Heart left ventricle (tissue), 16 donors: ENCODE measurements at regions not wholly inside any gene's neighbourhood (a gene's known extent, or its start where the extent isn't known, plus 50 kb on each side); places are given as distances from the start of the nearest gene placed in this dataset.
A peak's percentile ranks its signal among the peaks of the same experiment; 100 is the strongest.

Experiments used
- ATAC-seq, 4 donors: fragments of 200-7000 bp; cut with Tn5 transposase; one replicate each; pipeline ENCODE4 v1.9.1; 2020 to 2022; ENCODE audit warnings: moderate library complexity in 4 of 4, mild to moderate bottlenecking in 3 of 4, moderate number of reproducible peaks in 1 of 4
- DNase-seq, 5 donors: peaks; one replicate each; pipeline ENCODE4 v3.0.0-alpha.2; 2020
- H3K27ac ChIP-seq, 12 donors: fragments of 200-600 bp; sonication (generic) in 4 of 12; one replicate each; pipeline versions ENCODE4 v1.5.0 to v1.8.0; 2016 to 2022; ENCODE audit warnings: mild to moderate bottlenecking in 2 of 12
- H3K27me3 ChIP-seq, 9 donors: fragments of 200-600 bp; sonication (generic) in 2 of 9; one replicate each; pipeline versions ENCODE4 v1.5.1 to v1.8.0; 2016 to 2022; ENCODE audit warnings: mild to moderate bottlenecking in 3 of 9
- H3K36me3 ChIP-seq, 9 donors: fragments of 200-600 bp; sonication (generic) in 2 of 9; one replicate each; pipeline versions ENCODE4 v1.5.0 to v1.8.0; 2018 to 2022; ENCODE audit warnings: mild to moderate bottlenecking in 2 of 9
- H3K4me1 ChIP-seq, 12 donors: fragments of 200-600 bp; sonication (generic) in 4 of 12; one replicate each; pipeline versions ENCODE4 v1.5.0 to v1.8.0; 2016 to 2022; ENCODE audit warnings: mild to moderate bottlenecking in 3 of 12
- H3K4me3 ChIP-seq, 12 donors: fragments of 200-600 bp; sonication (generic) in 4 of 12; one replicate each; pipeline versions ENCODE4 v1.5.0 to v1.8.0; 2017 to 2022; ENCODE audit warnings: mild to moderate bottlenecking in 9 of 12, moderate library complexity in 4 of 12
- H3K9me3 ChIP-seq, 12 donors: fragments of 200-600 bp; sonication (generic) in 4 of 12; one replicate each; pipeline versions ENCODE4 v1.5.0 to v1.8.0; 2016 to 2022; ENCODE audit warnings: mild to moderate bottlenecking in 1 of 12
- CTCF ChIP-seq, 12 donors: fragments of 200-600 bp; sonication (generic) in 4 of 12; IDR thresholded peaks; one replicate each; pipeline versions ENCODE4 v1.5.0 to v1.8.0; 2018 to 2022; ENCODE audit warnings: antibody characterized with exemption in 12 of 12, mild to moderate bottlenecking in 5 of 12
- POLR2A ChIP-seq, 2 donors: fragments of 450-650 bp; IDR thresholded peaks; one replicate each; pipeline ENCODE4 v1.6.1; 2017; ENCODE audit warnings: antibody characterized with exemption in 2 of 2, mild to moderate bottlenecking in 2 of 2, moderate library complexity in 2 of 2
- WGBS, 4 donors: extraction: QIAGEN DNeasy Blood & Tissue Kit in 2 of 4; methylation state at CpG; one replicate each; pipeline versions ENCODE4 v1.1.5 to v1.1.7; 2013 to 2018; 5-methylcytosine and 5-hydroxymethylcytosine counted together
- intact Hi-C, 10 donors: fragments of 100-400 bp; cut with DNase I; formaldehyde crosslinking; loops; one replicate each; pipeline versions ENCODE4 v1.11.1 to v1.14.2; 2022
- donor health status: ischemic (EF 13 %, LVEDD 7.1; RV severe dilation, severe dysfunction).
- donor health status: healthy with polysubstance abuse.
- donor health status: DM: no; HTN: yes; CAD: no.
- donor health status: DM: no; HTN: no; CAD: no.
- donor health status: ischemic (EF 25% LVEDD 6.9; RV normal size, moderate dysfunction).
- donor health status: ischemic (EF 25% LVEDD 5.7; RV mildly dilated, moderate dysfunction).
- donor health status: healthy.
- donor health status: DM: yes; HTN: yes; CAD: no.
- donor health status: ischemic (EF 35%, LVEDD 5.7; RV mildly dilated, moderate dysfunction).
- donor health status: nonischemic (EF 11% LVEDD 7.7; RV severe dilation, severe dysfunction).
- donor health status: DM: yes; HTN: yes; CAD: no.
- donor health status: PGD.
- donor health status: ischemic (EF 29% LVEDD 5.4; RV normal size, mild dysfunction).
- donor health status: nonischemic (EF 23%, LVEDD 6.1; RV moderate dilation, normal function).

GRCh38 chr1:55535724-55536544 is 320.8 kb upstream of the USP24 start:
- Histone ChIP-seq H3K4me3 (no peak overlapping the region), H3K27ac (peak overlapping the region in 1 of 12 donors; percentile 65)
- WGBS, 4 donors = 78 to 86% (median 83%) methylated on average over 4 of the region's 4 CpGs

GRCh38 chr1:55534565-55535121 is 319.5 kb upstream of the USP24 start:
- DNase-seq = no peak
- Histone ChIP-seq H3K27ac (no peak overlapping the region), H3K27me3 (peaks cover 0 to 3% (median 0%) of the 10 kb centered on the region in 9 donors), H3K4me1 (peaks cover 0 to 3% (median 0%) of the 10 kb centered on the region in 12 donors), H3K9me3 (no peaks in the 10 kb centered on the region), H3K4me3 (no peak overlapping the region), H3K36me3 (no peaks in the 10 kb centered on the region)
- no peak for ATAC-seq
- intact Hi-C loops = no loop called here
- no peak for TF ChIP-seq POLR2A (IDR thresholded peaks at IDR 0.05)
- TF ChIP-seq CTCF (IDR thresholded peaks at IDR 0.05) = no peak
- 97 to 100% (median 99%) methylated on average over 3 of the region's 3 CpGs for WGBS, 4 donors

More at GRCh38 chr1:55535724-55536544, 320.8 kb upstream of the USP24 start:
- no peak for TF ChIP-seq POLR2A (IDR thresholded peaks at IDR 0.05)
- TF ChIP-seq CTCF (IDR thresholded peaks at IDR 0.05) = no peak
- DNase-seq (no peak), ATAC-seq (no peak)
- H3K4me1 ChIP-seq = peaks cover 0 to 8% (median 0%) of the 10 kb centered on the region in 12 donors
- intact Hi-C loops = no loop called here
- H3K36me3 ChIP-seq = no peaks in the 10 kb centered on the region
- no peaks in the 10 kb centered on the region for H3K9me3 ChIP-seq
- H3K27me3 ChIP-seq = peaks cover 0 to 3% (median 0%) of the 10 kb centered on the region in 9 donors

GRCh38 chr1:55531644-55532043 is 316.5 kb upstream of the USP24 start:
- ATAC-seq (no peak), DNase-seq (no peak)
- no peaks in the 10 kb centered on the region for H3K36me3 ChIP-seq
- no peaks in the 10 kb centered on the region for H3K9me3 ChIP-seq
- no peak overlapping the region for H3K27ac ChIP-seq
- no peak overlapping the region for H3K4me3 ChIP-seq
- intact Hi-C loops = no loop called here
- TF ChIP-seq POLR2A (IDR thresholded peaks at IDR 0.05) (no peak), CTCF (IDR thresholded peaks at IDR 0.05) (no peak)
- H3K4me1 ChIP-seq = no peaks in the 10 kb centered on the region
- H3K27me3 ChIP-seq = peaks cover 0 to 3% (median 0%) of the 10 kb centered on the region in 9 donors

- H3K4me1 ChIP-seq = no peaks in the 10 kb centered on the region
- TF ChIP-seq CTCF (IDR thresholded peaks at IDR 0.05) (no peak), POLR2A (IDR thresholded peaks at IDR 0.05) (no peak)
- no peak overlapping the region for H3K27ac ChIP-seq
- H3K4me3 ChIP-seq = no peak overlapping the region
- H3K27me3 ChIP-seq = peaks cover 0 to 3% (median 0%) of the 10 kb centered on the region in 9 donors
- no peak for ATAC-seq
- DNase-seq = no peak
- no peaks in the 10 kb centered on the region for H3K9me3 ChIP-seq
- H3K36me3 ChIP-seq = no peaks in the 10 kb centered on the region
- intact Hi-C loops = no loop called here
- 88 to 94% (median 92%) methylated on average over 3 of the region's 3 CpGs for WGBS, 4 donors
Observed at GRCh38 chr1:55530749-55531478, 315.8 kb upstream of the USP24 start.
